HTR-8/SVneo (cell line): ENCODE measurements at regions not wholly inside any gene's neighbourhood (a gene's known extent, or its start where the extent isn't known, plus 50 kb on each side); places are given as distances from the start of the nearest gene placed in this dataset.

Experiments
- DNase-seq: peaks from one replicate; pipeline ENCODE4 v3.0.0; 2011; ENCODE audit warnings: low spot score, mixed read lengths; ENCODE audit not compliant: insufficient read length
- FAIRE-seq: peaks from 2 replicates; lab custom pipeline; 2011; peaks lifted over from hg19 to GRCh38; lab: Jason Lieb, UNC

DNA sequence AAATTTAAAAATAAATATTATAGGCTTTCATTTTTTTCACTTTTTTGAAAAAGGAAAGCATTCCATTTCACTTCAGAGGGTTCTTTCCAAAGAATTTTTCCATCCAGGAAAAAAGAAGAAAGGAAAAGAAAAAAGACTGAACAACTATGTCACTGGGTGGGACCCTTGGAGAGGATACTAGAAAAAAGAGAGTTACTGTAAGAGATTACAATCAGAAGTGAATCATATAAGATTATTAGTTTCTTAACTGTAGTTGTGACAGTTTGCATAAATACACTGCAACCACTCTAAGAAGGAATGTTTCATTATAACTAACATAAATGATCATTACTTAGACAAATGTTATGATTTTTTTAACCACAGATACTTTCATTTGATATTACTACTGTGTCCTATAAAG is 87.8 kb downstream of the KLF12 start:
- no peak for FAIRE-seq

DNA sequence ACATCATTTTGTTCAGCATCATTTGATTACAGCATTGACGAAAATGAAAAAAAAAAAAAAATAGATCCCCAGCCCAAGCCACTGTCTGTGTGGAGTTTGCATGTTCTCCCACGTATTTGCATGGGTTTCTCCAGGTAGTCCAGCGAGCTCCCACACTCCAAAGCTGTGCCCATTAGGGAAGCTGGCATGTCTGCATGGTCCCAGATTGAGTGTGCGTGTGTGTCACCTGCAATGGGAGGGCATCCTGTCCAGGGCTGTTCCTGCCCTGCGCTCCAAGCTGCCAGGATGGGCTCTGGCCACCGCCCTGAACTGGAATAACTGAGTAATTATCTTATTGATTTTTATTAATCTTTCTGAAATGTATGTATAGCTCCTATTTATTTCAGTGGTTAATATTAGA is 88.6 kb downstream of the KLF12 start:
- FAIRE-seq = no peak
- no peak for DNase-seq

More for the DNA sequence above, 87.8 kb downstream of the KLF12 start:
- DNase-seq = no peak

DNA sequence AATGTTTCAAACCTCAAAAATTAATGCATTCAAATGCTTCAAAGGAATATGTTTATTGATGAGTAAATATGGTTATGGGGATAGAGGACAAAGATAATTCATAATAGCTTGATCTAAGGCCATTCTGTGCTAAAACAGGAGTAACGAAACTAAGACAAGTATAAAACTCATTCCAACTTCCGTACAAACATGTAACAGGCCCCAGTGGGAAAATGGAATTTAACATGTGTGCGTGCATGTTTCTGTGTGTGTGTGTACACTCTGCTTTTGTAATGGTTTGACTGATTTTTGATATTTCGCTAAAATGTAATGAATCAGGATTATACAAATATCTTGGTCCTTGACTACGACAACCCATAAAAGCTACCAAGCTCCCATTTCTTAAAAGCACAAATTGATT is 91.0 kb downstream of the KLF12 start:
- DNase-seq (no peak), FAIRE-seq (no peak)

DNA sequence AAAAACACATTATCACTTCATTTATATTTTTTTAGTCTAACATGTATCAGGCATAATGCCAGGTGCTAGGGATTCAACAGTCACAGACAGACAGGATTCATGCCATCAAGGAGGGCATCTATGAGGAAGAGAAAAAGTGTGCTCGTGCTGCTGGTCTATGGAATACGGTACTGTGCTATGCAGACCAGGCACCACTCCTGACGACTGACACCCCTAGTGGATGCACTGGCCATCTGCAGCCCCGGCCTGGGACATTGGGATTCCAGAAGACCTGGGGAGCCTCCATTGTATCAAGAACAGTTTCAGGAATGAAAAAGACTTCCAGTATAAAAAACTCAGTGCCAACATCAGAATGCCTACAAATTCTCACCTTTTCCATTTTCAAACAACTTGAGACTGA is 94.0 kb downstream of the KLF12 start:
- DNase-seq (peak; percentile 32), FAIRE-seq (no peak)

DNA sequence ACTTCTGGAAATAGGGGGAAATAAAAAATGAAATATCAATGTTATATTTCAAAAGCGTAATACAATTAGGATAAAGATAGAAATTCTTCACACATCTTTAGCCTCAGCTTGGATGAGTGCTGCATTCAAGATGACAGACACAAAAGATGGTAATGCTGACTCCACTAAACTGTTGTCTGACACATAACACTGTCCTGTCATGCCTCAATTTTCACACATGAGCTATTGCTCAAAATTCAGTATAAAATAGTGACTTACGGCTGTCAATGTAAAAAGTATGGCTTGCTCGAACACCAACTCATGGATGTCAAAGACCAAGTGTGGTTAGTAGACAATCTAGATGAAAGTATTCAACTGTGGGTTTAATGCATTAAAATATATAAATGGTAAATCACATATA is 94.5 kb downstream of the KLF12 start:
- FAIRE-seq = no peak
- no peak for DNase-seq

DNA sequence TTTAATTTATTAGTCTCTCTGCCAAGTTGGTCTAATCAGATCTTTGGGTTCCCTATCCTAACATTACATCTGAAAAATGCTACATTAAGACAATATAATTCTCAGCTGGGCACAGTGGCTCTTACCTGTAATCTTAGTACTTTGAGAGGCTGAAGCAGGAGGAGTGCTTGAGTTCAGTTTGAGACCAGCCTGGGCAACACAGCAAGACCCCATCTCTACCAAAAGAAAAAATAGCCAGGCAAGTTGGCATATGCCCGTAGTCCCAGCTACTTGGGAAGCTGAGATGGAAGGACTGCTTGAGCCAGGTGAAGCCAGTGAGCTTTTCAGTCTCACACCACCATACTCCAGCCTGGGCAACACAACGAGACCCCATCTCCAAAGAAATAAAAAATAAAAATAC is 95.0 kb downstream of the KLF12 start:
- FAIRE-seq (no peak), DNase-seq (no peak)

DNA sequence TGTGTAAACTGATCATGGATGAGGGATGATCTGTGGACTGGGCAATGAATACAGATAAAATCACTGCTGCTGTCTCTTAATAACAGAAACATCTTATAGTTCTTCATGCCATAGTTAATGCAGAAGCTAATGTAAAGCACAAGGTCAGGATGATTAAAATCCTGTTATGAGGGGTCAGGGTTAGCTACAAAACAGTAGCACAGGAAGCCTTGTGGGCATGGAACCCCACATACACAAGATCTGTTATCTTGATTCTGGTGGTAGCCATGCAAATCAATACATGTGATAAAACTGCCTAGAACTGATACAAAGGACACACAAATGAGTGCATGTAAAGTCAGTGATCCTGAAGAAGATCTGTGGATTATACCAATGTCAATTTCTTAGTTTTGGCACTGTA is 96.4 kb downstream of the KLF12 start:
- FAIRE-seq = no peak
- no peak for DNase-seq

DNA sequence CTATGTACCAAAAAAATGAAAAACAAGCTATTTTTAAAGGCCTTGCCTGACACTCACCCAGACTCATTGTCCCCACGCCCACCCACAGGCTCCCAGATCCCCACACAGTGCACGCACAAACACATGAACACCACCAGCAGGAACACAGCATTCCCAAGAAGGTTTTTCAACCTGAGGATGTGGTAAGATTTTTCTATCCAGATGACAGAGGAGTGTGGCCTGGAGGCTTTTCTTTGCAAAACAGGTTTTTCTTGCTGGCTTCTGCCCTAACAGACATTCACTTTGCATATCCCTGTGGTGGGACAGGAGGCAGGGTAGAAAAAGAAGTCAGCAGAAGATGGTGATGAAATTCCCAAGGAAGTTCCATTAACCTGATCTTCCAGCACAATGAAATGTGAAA is 97.8 kb downstream of the KLF12 start:
- FAIRE-seq = no peak
- DNase-seq = no peak

DNA sequence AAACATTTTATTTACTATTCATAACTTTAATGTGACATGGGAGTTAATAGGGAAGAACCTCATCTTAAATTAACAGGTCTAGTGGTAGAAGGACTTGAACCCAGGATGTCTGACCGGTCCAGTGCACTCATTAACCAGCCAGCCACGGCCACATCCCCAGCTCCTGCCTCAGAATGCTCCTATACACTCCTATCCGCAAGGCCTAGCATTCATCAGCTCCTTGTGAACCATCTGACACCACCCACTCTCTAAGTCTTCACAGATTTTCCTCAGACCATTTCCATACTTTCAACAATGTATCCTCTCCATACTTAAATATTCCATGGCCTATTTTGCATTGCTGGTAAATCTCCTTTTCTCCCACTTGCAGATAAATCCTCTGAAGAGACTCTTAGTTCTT is 98.3 kb downstream of the KLF12 start:
- FAIRE-seq (no peak), DNase-seq (no peak)

DNA sequence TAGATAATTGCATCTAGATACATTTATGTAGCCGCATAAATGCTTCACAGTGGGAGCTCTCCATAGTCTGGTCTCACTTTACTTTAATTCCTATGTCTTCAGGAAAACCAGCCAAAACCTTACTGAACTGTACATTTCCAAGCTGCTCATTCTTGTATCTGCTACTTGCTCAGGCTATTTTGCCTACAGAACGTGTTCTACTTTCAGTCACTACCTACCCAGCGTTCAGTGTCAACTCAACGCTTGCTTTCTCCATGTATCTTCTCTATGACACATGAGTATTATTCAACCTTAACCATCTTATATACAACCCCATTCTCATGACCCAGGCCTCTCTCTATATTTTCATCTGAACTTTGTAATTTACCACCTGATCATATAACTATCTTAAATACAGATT is 101.9 kb downstream of the KLF12 start:
- no peak for FAIRE-seq
- no peak for DNase-seq

DNA sequence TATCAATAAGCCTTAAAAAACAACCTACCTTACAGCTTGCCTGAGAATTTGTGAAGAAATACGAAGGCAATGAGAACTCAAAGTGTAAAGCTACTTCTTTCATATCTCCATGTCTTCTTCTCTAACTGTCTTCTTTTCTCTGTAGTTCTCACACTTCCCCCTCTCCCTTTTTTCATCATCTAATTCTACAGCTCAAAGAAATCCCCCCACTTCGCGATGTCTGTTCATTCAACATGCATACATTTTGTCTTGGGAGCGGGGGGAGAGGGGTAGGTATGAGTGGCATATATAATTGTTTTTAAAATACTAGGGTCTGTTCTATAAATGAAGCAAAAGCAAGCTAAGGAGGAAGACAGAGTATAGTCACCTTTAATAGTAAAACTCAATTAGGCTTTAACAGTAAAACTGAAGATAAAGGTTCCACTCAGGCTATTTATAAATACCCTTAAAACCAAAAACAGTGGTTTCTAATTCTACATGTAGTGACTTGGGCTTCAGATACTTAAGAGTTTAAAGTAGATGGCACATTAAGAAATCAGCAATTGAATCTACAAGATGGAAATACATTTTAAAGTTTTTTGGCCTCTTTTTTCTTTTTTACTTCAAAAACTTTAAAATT is 106.9 kb downstream of the KLF12 start:
- no peak for FAIRE-seq
- DNase-seq = no peak

DNA sequence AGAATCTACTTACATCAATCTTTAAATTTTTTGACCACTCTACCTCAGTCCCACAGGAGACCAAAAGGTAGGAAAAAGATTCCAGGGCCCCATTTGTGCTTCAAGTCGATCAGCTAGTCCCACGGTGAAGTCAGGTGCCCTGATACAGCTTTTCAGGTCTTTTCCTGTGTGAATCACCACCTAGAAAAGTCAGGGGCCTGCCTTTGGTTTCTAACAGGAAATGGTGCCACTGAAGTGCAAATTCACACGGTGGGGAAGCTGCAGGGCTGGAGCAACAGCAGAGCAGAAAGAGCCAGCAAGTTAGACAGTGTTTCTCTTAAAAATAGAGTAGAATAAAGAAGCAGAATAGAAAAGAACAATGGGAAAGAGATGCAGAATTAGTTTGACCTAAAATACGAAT is 107.5 kb downstream of the KLF12 start:
- FAIRE-seq (no peak), DNase-seq (no peak)

DNA sequence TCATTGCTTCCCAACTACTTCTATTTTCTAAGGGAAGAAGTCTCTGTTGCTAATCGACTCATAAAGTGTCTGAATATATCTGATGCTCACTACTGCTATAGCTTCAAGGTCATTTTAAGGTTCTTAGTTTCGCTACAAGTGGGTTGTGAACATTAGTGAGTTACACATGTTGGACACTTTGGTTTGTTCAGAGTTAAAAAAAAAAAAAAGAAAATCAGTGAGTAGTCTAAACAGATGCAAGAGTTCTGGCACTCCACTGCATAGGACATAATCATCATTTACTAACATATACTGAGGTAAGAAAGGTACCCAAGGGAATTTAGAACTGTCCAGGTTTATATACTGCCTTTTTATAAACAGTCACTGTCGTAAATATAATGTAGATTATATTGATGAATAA is 108.8 kb downstream of the KLF12 start:
- no peak for DNase-seq
- no peak for FAIRE-seq

DNA sequence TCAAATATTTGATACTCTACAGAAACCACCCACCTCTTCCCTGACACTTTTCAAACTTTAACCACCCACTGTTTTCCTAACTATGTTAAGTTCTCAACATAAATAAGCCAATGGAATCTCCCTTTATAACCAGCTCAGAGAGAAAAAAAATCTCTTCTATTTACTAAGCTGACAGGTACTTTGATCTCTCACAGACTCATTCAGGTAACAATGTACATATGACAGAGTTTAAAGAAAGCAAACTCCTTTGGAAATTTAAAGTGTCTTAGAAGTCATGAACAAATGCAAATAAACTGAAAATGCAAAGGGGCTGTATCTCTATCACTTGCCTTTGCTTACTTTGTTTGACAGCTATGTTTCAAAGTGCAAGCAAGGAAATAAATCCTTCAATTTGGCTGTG is 109.3 kb downstream of the KLF12 start:
- FAIRE-seq (no peak), DNase-seq (no peak)

DNA sequence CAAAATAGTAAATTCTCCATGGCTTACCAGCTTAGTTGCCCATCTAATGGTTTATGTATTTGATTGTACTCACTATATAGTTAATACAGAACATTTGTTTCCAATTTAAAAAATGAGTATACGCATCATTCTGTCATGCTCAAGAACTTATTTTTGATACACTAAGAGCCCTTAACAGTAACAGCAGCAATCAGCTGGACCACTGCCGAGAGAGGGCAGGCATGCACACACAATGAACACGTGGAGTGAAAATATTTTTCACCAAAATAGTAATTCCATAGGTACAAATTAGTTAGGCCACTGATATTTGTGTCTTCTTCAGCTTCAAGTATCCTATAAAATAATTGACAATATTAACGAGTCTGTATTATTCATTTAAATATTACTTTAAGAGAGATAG is 109.9 kb downstream of the KLF12 start:
- FAIRE-seq (no peak), DNase-seq (no peak)

DNA sequence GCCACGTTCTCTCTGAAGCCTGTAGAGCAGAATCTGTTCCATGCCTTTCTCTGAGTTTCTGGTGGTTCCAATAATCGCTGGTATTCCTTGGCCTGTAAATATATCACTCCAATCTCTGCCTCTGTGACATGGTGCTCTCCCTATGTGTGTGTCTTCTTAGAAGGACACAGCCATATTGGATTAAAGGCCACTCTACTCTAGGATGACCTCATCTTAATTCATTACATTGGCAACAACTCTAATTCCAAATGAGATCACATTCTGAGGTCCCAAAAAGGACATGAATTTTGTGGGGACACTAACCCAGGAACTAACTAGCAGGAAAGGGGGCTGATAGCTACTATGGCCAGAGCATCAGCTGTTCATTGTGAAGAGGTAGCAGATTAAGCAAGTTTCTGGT is 110.7 kb downstream of the KLF12 start:
- FAIRE-seq (no peak), DNase-seq (no peak)

DNA sequence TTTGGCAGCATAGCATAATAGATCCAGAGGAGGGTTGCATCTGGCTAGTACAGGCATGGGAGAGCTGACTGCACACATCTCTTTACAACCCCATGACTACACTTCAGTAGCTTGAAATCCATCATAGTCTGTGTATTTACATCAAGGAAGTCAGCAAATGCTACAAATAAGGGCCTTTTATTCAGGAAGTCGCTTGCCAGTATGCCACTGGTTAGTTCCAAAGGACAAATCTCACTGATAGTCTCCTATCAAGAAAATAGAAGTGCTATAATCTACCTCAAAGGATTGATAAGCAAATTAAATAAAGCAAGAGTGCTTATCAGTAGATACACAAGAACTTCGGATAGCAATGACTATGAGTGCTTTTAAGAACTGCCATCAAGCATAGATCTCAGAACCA is 112.7 kb downstream of the KLF12 start:
- DNase-seq (no peak), FAIRE-seq (no peak)

DNA sequence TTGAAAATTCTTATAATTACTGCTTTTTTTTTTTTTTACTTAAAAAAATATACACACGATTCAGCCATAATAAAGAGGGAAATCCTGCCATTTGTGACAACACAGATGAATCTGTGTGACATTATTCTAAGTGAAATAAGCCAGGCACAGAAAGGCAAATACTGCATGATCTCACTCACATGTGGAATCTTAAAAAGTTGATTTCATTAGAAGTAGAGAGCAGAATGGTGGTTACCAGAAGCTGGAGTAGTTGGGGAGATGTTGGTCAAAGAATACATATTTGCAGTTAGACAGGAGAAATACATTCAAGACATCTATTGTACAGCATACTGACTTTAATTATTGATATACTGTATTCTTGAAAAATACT is 116.2 kb downstream of the KLF12 start:
- FAIRE-seq (no peak), DNase-seq (no peak)

DNA sequence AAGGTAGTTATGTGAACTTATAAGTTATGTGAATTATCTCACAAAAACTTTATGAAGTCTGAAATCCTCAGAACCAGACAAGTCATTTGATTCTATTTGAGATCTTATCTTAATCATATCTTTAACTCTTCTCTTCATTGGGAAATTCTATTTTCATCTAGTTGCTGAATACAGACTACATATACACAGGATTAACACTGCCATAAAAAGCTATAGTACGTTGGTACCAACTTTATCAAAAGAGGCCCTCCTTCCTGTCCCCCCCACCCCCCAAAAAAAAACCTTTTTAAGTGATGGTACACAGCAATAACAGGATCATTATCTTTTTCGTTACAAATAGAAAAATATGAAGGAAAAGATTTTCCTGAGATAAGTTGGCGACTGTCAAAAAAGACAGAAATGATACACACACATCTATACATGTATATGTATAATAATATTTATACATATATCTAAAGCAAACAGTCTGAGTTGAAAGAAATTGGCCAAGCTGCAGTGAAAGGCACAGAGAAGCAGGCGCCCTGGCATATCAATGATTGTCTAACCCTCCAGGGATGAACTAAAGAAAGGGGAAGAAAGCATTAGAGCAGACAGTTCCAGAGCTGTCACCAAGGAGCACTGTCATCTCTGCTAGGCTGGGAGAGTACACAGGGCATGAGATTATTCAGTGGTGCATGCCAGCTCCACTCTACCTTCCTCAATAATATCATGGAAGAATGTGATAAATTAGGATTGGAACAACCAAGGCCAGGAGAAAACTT is 116.7 kb downstream of the KLF12 start:
- FAIRE-seq = no peak
- no peak for DNase-seq

DNA sequence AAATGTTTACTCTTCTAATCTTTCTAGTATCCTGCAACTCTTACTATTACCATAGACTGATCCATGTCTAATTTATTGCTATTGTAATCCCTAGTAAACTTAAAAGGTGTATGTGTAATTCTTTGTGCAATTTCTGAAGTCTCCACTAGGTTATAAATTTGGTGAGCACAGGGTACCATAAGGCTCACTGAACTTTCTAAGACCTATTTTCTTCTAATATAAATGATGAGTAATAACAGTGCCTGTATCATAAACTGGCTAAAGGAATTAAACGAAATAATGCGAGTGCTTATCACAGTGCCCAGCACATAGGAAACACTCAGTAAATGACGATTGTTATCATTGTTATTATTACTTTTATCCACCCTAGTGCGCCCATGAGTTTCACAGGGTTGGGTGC is 119.1 kb downstream of the KLF12 start:
- FAIRE-seq (no peak), DNase-seq (no peak)

DNA sequence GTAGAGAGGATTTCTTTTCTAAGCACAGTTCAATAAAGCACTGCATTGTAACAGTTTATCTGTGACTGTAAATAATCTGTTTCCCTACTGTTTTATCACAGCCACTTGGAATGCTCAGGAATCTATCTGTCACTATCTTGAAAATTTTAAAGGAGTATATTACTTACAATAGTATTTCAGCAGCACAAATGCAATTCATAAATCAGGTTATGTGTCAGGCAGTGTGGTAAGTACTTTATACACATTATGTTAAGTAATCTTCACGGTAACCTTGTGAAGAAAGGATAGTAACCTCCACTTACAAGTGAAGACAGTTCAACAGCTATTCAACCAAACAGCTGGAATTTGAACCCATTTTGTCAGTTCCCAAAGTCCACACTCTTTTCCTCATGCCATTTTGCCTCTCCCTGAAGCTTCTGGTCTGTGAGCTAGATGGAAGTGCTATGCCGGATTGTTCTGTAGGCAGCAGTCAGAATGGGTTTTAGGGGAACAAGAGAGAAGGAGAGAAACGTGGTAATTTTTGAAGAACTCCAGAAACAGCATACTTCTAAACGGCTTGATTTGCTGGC is 125.0 kb downstream of the KLF12 start:
- no peak for FAIRE-seq
- no peak for DNase-seq

DNA sequence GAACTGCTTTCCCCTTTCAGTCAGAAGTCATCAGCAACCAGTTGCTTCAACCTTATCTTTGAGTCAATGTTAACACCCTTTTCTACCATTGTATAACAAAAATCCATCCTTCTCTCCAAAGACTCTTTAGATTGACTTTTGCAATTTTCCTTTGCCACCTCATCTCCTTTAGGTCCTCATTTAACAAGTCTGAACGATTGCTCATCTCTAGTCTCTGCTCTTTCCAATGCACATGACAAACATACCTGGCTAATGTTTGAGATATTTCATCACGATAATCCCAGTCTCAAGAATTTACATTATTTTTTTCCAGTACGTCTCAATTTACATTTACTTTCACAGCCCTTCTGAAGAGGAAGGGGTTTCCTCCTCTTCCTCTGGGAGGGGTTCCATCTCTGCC is 127.5 kb downstream of the KLF12 start:
- DNase-seq (no peak), FAIRE-seq (no peak)
